PC-9 (cell line): ENCODE measurements at regions not wholly inside any gene's neighbourhood (a gene's known extent, or its start where the extent isn't known, plus 50 kb on each side); places are given as distances from the start of the nearest gene placed in this dataset.

Source experiments
- BruUV-seq: library from RNA; stranded (reverse); fragments of 400-500 nt; replicated peaks from 2 replicates; lab custom pipeline; 2021; lab: Mats Ljungman, UMichigan
- CTCF ChIA-PET: fragments of 300-600 bp; sonication (Branson Sonifier 250); formaldehyde crosslinking; loops from one replicate; lab custom pipeline; 2022; ENCODE audit warnings: antibody characterized with exemption; lab: Charles Lee
- POLR2A ChIA-PET: fragments of 300-600 bp; sonication (Branson Sonifier 250); formaldehyde crosslinking; loops from one replicate; lab custom pipeline; 2022; ENCODE audit warnings: antibody characterized with exemption; ENCODE audit not compliant: unreplicated experiment; lab: Charles Lee
- DNase-seq, 2 experiments: peaks; one replicate each; pipeline versions ENCODE4 v3.0.0 to v3.0.0-alpha.2; 2015 to 2022; ENCODE audit warnings: mixed read lengths in 1 of 2
- H2AFZ ChIP-seq: fragments of 200-600 bp; sonication (generic); 2 replicates; pipeline ENCODE4 v1.8.1; 2017; ENCODE audit warnings: antibody characterized with exemption
- H3F3A ChIP-seq: fragments of 200-600 bp; sonication (generic); 2 replicates; pipeline ENCODE4 v1.8.1; 2017; ENCODE audit warnings: antibody characterized with exemption, mild to moderate bottlenecking, low read depth; ENCODE audit not compliant: insufficient read depth
- H3K27ac ChIP-seq: fragments of 200-600 bp; sonication (generic); 2 replicates; pipeline ENCODE4 v1.6.1; 2016; ENCODE audit warnings: mixed run types
- H3K27me3 ChIP-seq: fragments of 200-600 bp; sonication (generic); 2 replicates; pipeline ENCODE4 v1.6.1; 2016; ENCODE audit warnings: low read depth, mixed run types; ENCODE audit not compliant: insufficient read depth
- H3K36me3 ChIP-seq: fragments of 200-600 bp; sonication (generic); 2 replicates; pipeline ENCODE4 v1.6.1; 2016; ENCODE audit warnings: low read depth, mixed run types
- H3K4me1 ChIP-seq: fragments of 200-600 bp; sonication (generic); replicated peaks from 2 replicates; pipeline ENCODE4 v1.6.1; 2016; ENCODE audit warnings: mixed run types; ENCODE audit not compliant: insufficient read depth
- H3K4me2 ChIP-seq: fragments of 200-600 bp; sonication (generic); 2 replicates; pipeline ENCODE4 v1.6.1; 2017; ENCODE audit warnings: mixed run types
- H3K4me3 ChIP-seq: fragments of 200-600 bp; sonication (generic); 2 replicates; pipeline ENCODE4 v1.6.1; 2016; ENCODE audit warnings: mixed run types
- H3K79me2 ChIP-seq: fragments of 200-600 bp; sonication (generic); 2 replicates; pipeline ENCODE4 v1.6.1; 2017; ENCODE audit warnings: low read depth, mixed run types
- H3K9me2 ChIP-seq: fragments of 200-600 bp; sonication (generic); 2 replicates; pipeline ENCODE4 v1.8.1; 2017; ENCODE audit warnings: mild to moderate bottlenecking; ENCODE audit not compliant: insufficient read depth
- H3K9me3 ChIP-seq: fragments of 200-600 bp; sonication (generic); 2 replicates; pipeline ENCODE4 v1.8.1; 2016; ENCODE audit warnings: low read depth; ENCODE audit not compliant: insufficient read depth
- H4K20me1 ChIP-seq: fragments of 200-600 bp; sonication (generic); 2 replicates; pipeline ENCODE4 v1.8.1; 2017; ENCODE audit not compliant: insufficient read depth
- EZH2 ChIP-seq: fragments of 200-600 bp; sonication (generic); IDR thresholded peaks from 2 replicates; pipeline ENCODE4 v1.8.0; 2017; ENCODE audit warnings: antibody characterized with exemption, low read depth
- intact Hi-C: fragments of 100-400 bp; cut with micrococcal nuclease; formaldehyde crosslinking; loops from one replicate; pipeline ENCODE4 v1.10.0; 2022; ENCODE audit not compliant: unreplicated experiment
- TF ChIP-seq, protein P1 (sequence below): fragments of 200-600 bp; sonication (generic); conservative IDR thresholded peaks from 2 replicates; pipeline ENCODE4 v1.6.1; 2017; ENCODE audit warnings: mixed run types, antibody characterized with exemption, mild to moderate bottlenecking, moderate library complexity

DNA sequence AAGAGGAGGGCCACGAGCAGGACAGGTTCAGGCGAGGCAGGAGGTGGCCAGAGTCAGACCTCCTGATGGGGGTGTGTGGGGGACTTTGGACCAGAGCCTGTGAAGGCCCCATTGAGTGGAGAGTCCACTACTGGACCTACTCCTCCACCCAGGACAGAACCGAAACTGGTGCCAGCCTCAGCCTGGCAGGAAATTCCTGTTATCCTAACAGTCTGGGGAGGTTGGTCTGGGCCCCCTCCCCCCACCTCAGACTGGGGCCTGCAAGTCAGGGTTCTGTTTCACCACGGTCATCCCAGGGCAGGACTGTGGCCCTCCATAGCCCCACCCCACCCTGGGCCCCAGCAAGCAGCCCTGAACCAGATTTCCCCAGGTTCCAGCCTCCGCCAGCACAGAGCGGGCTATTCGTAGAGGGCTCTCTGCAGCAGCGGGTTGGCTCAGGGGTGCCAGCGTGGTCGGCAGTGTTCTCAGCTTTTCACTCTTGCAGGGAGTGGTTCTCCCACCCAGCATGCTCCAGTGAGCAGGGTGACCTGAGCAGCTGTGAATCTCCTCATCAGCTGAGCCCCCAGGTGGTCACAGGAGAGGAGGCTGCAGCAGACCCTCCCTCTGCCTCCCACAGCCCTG is 217.3 kb downstream of the TBC1D2B start:
- Histone ChIP-seq H2AFZ (no peak overlapping the region), H3K4me2 (no peak overlapping the region), H3K4me3 (no peak overlapping the region), H3K36me3 (no peaks in the 10 kb centered on the region), H3K79me2 (no peaks in the 10 kb centered on the region), H3K9me2 (no peaks in the 10 kb centered on the region), H3K9me3 (no peaks in the 10 kb centered on the region), H3K4me1 (no peaks in the 10 kb centered on the region), H3F3A (no peaks in the 10 kb centered on the region), H3K27ac (no peak overlapping the region), H4K20me1 (no peaks in the 10 kb centered on the region), H3K27me3 (peaks cover 47% of the 10 kb centered on the region)
- TF ChIP-seq, protein P1, sequence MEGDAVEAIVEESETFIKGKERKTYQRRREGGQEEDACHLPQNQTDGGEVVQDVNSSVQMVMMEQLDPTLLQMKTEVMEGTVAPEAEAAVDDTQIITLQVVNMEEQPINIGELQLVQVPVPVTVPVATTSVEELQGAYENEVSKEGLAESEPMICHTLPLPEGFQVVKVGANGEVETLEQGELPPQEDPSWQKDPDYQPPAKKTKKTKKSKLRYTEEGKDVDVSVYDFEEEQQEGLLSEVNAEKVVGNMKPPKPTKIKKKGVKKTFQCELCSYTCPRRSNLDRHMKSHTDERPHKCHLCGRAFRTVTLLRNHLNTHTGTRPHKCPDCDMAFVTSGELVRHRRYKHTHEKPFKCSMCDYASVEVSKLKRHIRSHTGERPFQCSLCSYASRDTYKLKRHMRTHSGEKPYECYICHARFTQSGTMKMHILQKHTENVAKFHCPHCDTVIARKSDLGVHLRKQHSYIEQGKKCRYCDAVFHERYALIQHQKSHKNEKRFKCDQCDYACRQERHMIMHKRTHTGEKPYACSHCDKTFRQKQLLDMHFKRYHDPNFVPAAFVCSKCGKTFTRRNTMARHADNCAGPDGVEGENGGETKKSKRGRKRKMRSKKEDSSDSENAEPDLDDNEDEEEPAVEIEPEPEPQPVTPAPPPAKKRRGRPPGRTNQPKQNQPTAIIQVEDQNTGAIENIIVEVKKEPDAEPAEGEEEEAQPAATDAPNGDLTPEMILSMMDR = no peak
- TF ChIP-seq EZH2 = no peak
- intact Hi-C loops = no loop called here
- DNase-seq = no peak
- ChIA-PET POLR2A (no interaction called here), CTCF (no interaction called here)
- BruUV-seq = no TSS peak

DNA sequence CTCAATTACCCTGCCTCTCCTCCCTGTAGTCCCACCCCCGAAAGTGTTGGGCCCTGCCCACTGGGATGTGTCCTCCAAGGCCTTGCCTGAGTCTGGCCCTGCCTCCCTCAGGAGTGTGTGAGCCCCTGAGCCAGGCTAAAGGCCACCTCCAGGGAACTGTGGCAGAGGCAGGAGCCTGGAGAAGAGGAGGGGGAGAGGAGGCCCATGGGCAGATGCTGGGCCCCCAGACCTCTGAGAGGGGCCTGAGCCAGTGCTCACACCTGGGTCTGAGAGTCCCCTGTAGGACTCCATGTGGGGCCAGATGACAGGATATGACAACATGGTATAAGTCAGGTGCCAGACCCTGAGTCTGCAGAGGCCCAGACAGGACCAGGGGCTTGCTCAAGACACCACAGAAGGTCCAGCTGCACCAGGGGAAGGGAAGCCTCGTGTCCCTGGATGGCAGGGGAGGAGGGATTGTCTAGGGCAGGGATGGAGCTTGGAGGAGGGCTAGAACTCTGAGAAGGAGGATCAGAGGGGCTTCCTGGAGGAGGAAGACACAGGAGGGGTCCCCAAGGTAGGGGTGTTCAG is 217.9 kb downstream of the TBC1D2B start:
- H3K9me3 ChIP-seq = no peaks in the 10 kb centered on the region
- H4K20me1 ChIP-seq = no peaks in the 10 kb centered on the region
- H2AFZ ChIP-seq = no peak overlapping the region
- H3K27ac ChIP-seq = no peak overlapping the region
- H3K27me3 ChIP-seq = peaks cover 53% of the 10 kb centered on the region
- H3K79me2 ChIP-seq = no peaks in the 10 kb centered on the region
- no TSS peak for BruUV-seq
- CTCF ChIA-PET = no interaction called here
- no peak overlapping the region for H3K4me3 ChIP-seq
- H3F3A ChIP-seq = no peaks in the 10 kb centered on the region
- no peak overlapping the region for H3K4me2 ChIP-seq
- intact Hi-C loops = no loop called here
- TF ChIP-seq, protein P1 = no peak
- no peak for TF ChIP-seq EZH2
- no peaks in the 10 kb centered on the region for H3K9me2 ChIP-seq
- DNase-seq = no peak
- no peaks in the 10 kb centered on the region for H3K4me1 ChIP-seq
- H3K36me3 ChIP-seq = no peaks in the 10 kb centered on the region
- POLR2A ChIA-PET = no interaction called here

- Histone ChIP-seq H3K4me1 (no peaks in the 10 kb centered on the region), H3K4me3 (no peak overlapping the region), H3K4me2 (no peak overlapping the region), H3K9me3 (no peaks in the 10 kb centered on the region), H3K9me2 (no peaks in the 10 kb centered on the region), H4K20me1 (no peaks in the 10 kb centered on the region), H3F3A (no peaks in the 10 kb centered on the region), H3K36me3 (no peaks in the 10 kb centered on the region), H3K27me3 (peaks cover 56% of the 10 kb centered on the region), H2AFZ (no peak overlapping the region), H3K79me2 (no peaks in the 10 kb centered on the region), H3K27ac (no peak overlapping the region)
- POLR2A ChIA-PET = no interaction called here
- BruUV-seq = no TSS peak
- no peak for DNase-seq
- CTCF ChIA-PET = no interaction called here
- intact Hi-C loops = no loop called here
- TF ChIP-seq, protein P1 = no peak
- no peak for TF ChIP-seq EZH2
These were observed 218.6 kb downstream of the TBC1D2B start for GRCh38 chr15:77858792-77859490.
